Neuron (in vitro differentiated cells): ENCODE measurements at regions not wholly inside any gene's neighbourhood (a gene's known extent, or its start where the extent isn't known, plus 50 kb on each side); places are given as distances from the start of the nearest gene placed in this dataset.

Experiments used
- H2AFZ ChIP-seq: one replicate; pipeline ENCODE4 v1.6.1; 2013; ENCODE audit warnings: low read depth, mild to moderate bottlenecking, inconsistent platforms, low read length, moderate library complexity
- H3K27me3 ChIP-seq: one replicate; pipeline ENCODE4 v1.6.1; 2013; ENCODE audit warnings: low read length; ENCODE audit not compliant: insufficient read depth
- H3K36me3 ChIP-seq: one replicate; pipeline ENCODE4 v1.6.1; 2013; ENCODE audit warnings: low read length; ENCODE audit not compliant: insufficient read depth
- H3K4me1 ChIP-seq: one replicate; pipeline ENCODE4 v1.6.1; 2013; ENCODE audit warnings: low read length; ENCODE audit not compliant: insufficient read depth
- H3K4me3 ChIP-seq: 2 replicates; pipeline ENCODE4 v1.5.1; 2013; ENCODE audit warnings: mild to moderate bottlenecking, low read length, moderate library complexity
- H3K9me3 ChIP-seq: one replicate; pipeline ENCODE4 v1.6.1; 2013; ENCODE audit warnings: low read length

GRCh38 chr20:40814631-40814960 is 125.6 kb upstream of the MAFB start:
- Histone ChIP-seq H3K27me3 (no peaks in the 10 kb centered on the region), H3K4me1 (no peaks in the 10 kb centered on the region), H2AFZ (no peak overlapping the region), H3K36me3 (no peaks in the 10 kb centered on the region), H3K4me3 (no peak overlapping the region), H3K9me3 (no peaks in the 10 kb centered on the region)

GRCh38 chr20:40815156-40816038 is 126.4 kb upstream of the MAFB start:
- Histone ChIP-seq H3K4me3 (no peak overlapping the region), H3K4me1 (no peaks in the 10 kb centered on the region), H3K27me3 (no peaks in the 10 kb centered on the region), H3K9me3 (no peaks in the 10 kb centered on the region), H2AFZ (no peak overlapping the region), H3K36me3 (no peaks in the 10 kb centered on the region)

GRCh38 chr20:40816039-40816352 is 127.0 kb upstream of the MAFB start:
- no peaks in the 10 kb centered on the region for H3K27me3 ChIP-seq
- H2AFZ ChIP-seq = no peak overlapping the region
- no peaks in the 10 kb centered on the region for H3K9me3 ChIP-seq
- H3K36me3 ChIP-seq = no peaks in the 10 kb centered on the region
- H3K4me1 ChIP-seq = no peaks in the 10 kb centered on the region
- no peak overlapping the region for H3K4me3 ChIP-seq

GRCh38 chr20:40821429-40821828 is 132.4 kb upstream of the MAFB start:
- Histone ChIP-seq H3K9me3 (no peaks in the 10 kb centered on the region), H3K36me3 (no peaks in the 10 kb centered on the region), H2AFZ (no peak overlapping the region), H3K4me1 (no peaks in the 10 kb centered on the region), H3K27me3 (no peaks in the 10 kb centered on the region), H3K4me3 (no peak overlapping the region)

GRCh38 chr20:40826699-40827098 is 137.7 kb upstream of the MAFB start:
- no peaks in the 10 kb centered on the region for H3K36me3 ChIP-seq
- no peaks in the 10 kb centered on the region for H3K27me3 ChIP-seq
- H3K4me1 ChIP-seq = no peaks in the 10 kb centered on the region
- H3K9me3 ChIP-seq = no peaks in the 10 kb centered on the region
- H3K4me3 ChIP-seq = no peak overlapping the region
- no peak overlapping the region for H2AFZ ChIP-seq

GRCh38 chr20:40835321-40835720 is 146.3 kb upstream of the MAFB start:
- Histone ChIP-seq H3K27me3 (no peaks in the 10 kb centered on the region), H3K4me1 (no peaks in the 10 kb centered on the region), H2AFZ (no peak overlapping the region), H3K9me3 (no peaks in the 10 kb centered on the region), H3K36me3 (no peaks in the 10 kb centered on the region), H3K4me3 (no peak overlapping the region)

GRCh38 chr20:40838509-40838908 is 149.5 kb upstream of the MAFB start:
- Histone ChIP-seq H3K36me3 (no peaks in the 10 kb centered on the region), H3K27me3 (no peaks in the 10 kb centered on the region), H2AFZ (no peak overlapping the region), H3K9me3 (no peaks in the 10 kb centered on the region), H3K4me1 (no peaks in the 10 kb centered on the region), H3K4me3 (no peak overlapping the region)

GRCh38 chr20:40843251-40843650 is 154.2 kb upstream of the MAFB start:
- no peaks in the 10 kb centered on the region for H3K9me3 ChIP-seq
- H2AFZ ChIP-seq = no peak overlapping the region
- H3K4me1 ChIP-seq = no peaks in the 10 kb centered on the region
- H3K36me3 ChIP-seq = no peaks in the 10 kb centered on the region
- H3K4me3 ChIP-seq = no peak overlapping the region
- H3K27me3 ChIP-seq = no peaks in the 10 kb centered on the region

- H3K4me3 ChIP-seq = no peak overlapping the region
- no peak overlapping the region for H2AFZ ChIP-seq
- H3K36me3 ChIP-seq = no peaks in the 10 kb centered on the region
- no peaks in the 10 kb centered on the region for H3K27me3 ChIP-seq
- H3K9me3 ChIP-seq = no peaks in the 10 kb centered on the region
- no peaks in the 10 kb centered on the region for H3K4me1 ChIP-seq
These were observed 155.3 kb upstream of the MAFB start for GRCh38 chr20:40844332-40844731.

GRCh38 chr20:40848096-40848495 is 159.1 kb upstream of the MAFB start:
- Histone ChIP-seq H3K4me3 (no peak overlapping the region), H2AFZ (no peak overlapping the region), H3K9me3 (no peaks in the 10 kb centered on the region), H3K36me3 (no peaks in the 10 kb centered on the region), H3K4me1 (no peaks in the 10 kb centered on the region), H3K27me3 (no peaks in the 10 kb centered on the region)

GRCh38 chr20:40848526-40848925 is 159.5 kb upstream of the MAFB start:
- Histone ChIP-seq H3K4me3 (no peak overlapping the region), H2AFZ (no peak overlapping the region), H3K9me3 (no peaks in the 10 kb centered on the region), H3K36me3 (no peaks in the 10 kb centered on the region), H3K4me1 (no peaks in the 10 kb centered on the region), H3K27me3 (no peaks in the 10 kb centered on the region)

- Histone ChIP-seq H3K4me1 (no peaks in the 10 kb centered on the region), H3K4me3 (no peak overlapping the region), H2AFZ (no peak overlapping the region), H3K36me3 (no peaks in the 10 kb centered on the region), H3K9me3 (no peaks in the 10 kb centered on the region), H3K27me3 (no peaks in the 10 kb centered on the region)
These were observed 160.4 kb upstream of the MAFB start for GRCh38 chr20:40849456-40849855.

- Histone ChIP-seq H3K27me3 (no peaks in the 10 kb centered on the region), H3K9me3 (no peaks in the 10 kb centered on the region), H2AFZ (no peak overlapping the region), H3K36me3 (no peaks in the 10 kb centered on the region), H3K4me1 (no peaks in the 10 kb centered on the region), H3K4me3 (no peak overlapping the region)
These were observed 162.0 kb upstream of the MAFB start for GRCh38 chr20:40851051-40851450.

- Histone ChIP-seq H3K27me3 (peaks cover 3% of the 10 kb centered on the region), H3K36me3 (no peaks in the 10 kb centered on the region)
These were observed 166.2 kb upstream of the MAFB start for GRCh38 chr20:40855269-40855668.

More at GRCh38 chr20:40855269-40855668, 166.2 kb upstream of the MAFB start:
- Histone ChIP-seq H3K9me3 (no peaks in the 10 kb centered on the region), H3K4me1 (peaks cover 9% of the 10 kb centered on the region), H2AFZ (no peak overlapping the region), H3K4me3 (no peak overlapping the region)
